ENCODE measurements at regions not wholly inside any gene's neighbourhood (a gene's known extent, or its start where the extent isn't known, plus 50 kb on each side); places are given as distances from the start of the nearest gene placed in this dataset.

DNA sequence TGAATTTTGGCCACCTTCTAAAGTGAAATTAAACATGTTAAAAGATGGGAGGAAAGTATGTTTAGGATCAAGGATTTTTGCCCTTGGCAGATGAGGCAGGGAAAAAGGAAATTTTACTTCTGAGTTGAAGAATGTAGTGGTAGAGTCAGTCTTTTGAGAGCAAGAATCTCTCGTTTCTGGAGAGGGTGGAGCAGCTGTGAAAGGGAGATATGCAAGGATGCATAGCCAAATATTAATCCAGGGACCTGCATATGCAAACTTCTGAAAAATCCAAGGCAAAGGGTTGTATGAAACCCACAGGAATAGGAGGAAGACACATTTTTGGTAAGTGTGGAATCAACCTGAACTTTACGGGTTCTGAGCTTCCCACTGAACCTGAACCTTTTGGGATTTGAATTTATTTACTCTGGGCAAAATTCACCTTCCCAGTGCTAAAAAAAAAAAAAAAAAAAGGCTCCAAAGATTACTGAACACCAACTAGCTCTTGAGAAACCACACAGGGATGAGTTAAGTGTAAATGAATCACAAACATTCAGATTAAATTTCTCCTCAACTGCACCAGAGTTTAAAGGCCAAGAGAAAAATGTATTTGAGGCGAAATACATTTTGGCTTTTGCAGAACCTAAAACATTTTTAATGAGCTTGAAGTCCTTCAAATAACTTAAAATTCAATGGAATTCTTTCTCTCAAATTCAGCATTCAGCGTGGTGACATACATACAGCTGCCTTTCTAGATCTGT, 187.1 kb upstream of the CDKN3 start (continued):
- TF ChIP-seq SP4 (IDR thresholded peaks at IDR 0.05; ENCODE audit: low read length) = no peak
